Neural cell (in vitro differentiated cells): ENCODE measurements at regions not wholly inside any gene's neighbourhood (a gene's known extent, or its start where the extent isn't known, plus 50 kb on each side); places are given as distances from the start of the nearest gene placed in this dataset.

Source experiments
- CTCF ChIP-seq: fragments of 450-650 bp; IDR thresholded peaks from 2 replicates; pipeline ENCODE4 v1.5.1; 2014; ENCODE audit warnings: antibody characterized with exemption, mild to moderate bottlenecking, moderate library complexity; ENCODE audit not compliant: poor library complexity, severe bottlenecking
- POLR2AphosphoS5 ChIP-seq: IDR thresholded peaks from 2 replicates; pipeline ENCODE4 v1.6.1; 2012
- TAF1 ChIP-seq: IDR thresholded peaks from 2 replicates; pipeline ENCODE4 v1.6.1; 2012; ENCODE audit warnings: low read depth

DNA sequence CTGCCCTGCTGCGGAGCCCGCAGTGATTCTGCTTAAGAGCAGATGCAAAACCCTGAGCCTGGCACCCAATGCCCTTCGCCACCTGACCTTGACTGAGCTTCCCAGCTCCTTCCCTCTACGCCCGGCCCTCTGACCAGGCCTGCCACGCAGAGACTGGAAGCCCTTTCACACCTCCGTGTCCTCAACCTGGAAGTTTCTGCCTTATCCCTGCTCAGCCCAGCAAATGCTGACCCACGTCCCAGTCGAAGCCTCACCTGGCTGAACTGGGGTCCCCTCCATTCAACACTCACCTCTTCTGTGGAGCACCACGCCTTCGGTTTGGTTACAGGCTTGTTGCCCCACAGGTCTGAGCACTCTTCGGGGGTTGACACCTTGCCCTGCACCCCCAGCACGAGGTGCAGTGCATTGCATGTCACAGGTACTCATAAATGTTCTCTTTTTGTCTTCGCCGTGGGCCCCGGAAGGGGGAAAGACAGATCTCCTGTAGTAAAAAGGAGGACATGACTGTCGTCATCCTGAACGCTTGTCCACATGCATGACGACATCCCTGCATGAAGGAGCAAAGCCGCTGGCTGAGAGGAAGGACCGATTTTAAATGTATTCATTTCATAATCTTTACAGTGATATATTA lies 153.6 kb upstream of the TNRC6C start:
- TF ChIP-seq CTCF = no peak
- TF ChIP-seq TAF1 = no peak
- no peak for TF ChIP-seq POLR2AphosphoS5
